GM19324 (cell line): ENCODE measurements at regions not wholly inside any gene's neighbourhood (a gene's known extent, or its start where the extent isn't known, plus 50 kb on each side); places are given as distances from the start of the nearest gene placed in this dataset.

Source experiments
- ATAC-seq: cut with Tn5 transposase; IDR thresholded peaks from one replicate; pipeline ENCODE4 v1.9.1; 2021; ENCODE audit warnings: mild to moderate bottlenecking, moderate library complexity; ENCODE audit not compliant: unreplicated experiment, low FRiP score

GRCh38 chr6:87820343-87820984 is 118.4 kb upstream of the AKIRIN2 start:
- no peak for ATAC-seq

GRCh38 chr6:87817183-87817582 is 115.2 kb upstream of the AKIRIN2 start:
- ATAC-seq = no peak

GRCh38 chr6:87815449-87815848 is 113.4 kb upstream of the AKIRIN2 start:
- no peak for ATAC-seq

- no peak for ATAC-seq
Observed at GRCh38 chr6:87808005-87808757, 106.1 kb upstream of the AKIRIN2 start.

GRCh38 chr6:87807475-87807874 is 105.4 kb upstream of the AKIRIN2 start:
- peak; percentile 75 for ATAC-seq

GRCh38 chr6:87806635-87807034 is 104.6 kb upstream of the AKIRIN2 start:
- no peak for ATAC-seq

GRCh38 chr6:87806099-87806498 is 104.1 kb upstream of the AKIRIN2 start:
- ATAC-seq = no peak

DNA sequence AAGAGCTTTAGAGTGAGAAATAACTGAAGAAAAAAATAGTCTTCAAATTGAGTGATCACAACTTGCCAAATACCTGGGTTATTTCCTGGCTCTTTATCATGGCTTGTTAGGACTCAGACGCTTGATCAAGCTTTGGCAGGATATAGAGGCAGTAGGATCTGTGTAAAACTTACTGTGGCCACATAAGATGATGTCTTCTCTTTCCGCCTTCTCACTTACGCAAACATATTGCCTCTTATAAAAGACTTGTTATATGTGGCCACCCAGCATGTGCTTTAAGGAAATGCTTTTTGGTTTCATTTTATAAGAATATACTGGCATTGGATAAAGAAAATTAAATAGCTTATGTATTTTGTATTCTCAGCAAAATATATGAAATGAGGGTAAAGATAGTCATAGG is 101.8 kb upstream of the AKIRIN2 start:
- ATAC-seq = no peak

- no peak for ATAC-seq
Observed at GRCh38 chr6:87799651-87800050, 97.6 kb upstream of the AKIRIN2 start.

GRCh38 chr6:87798393-87799278 is 96.6 kb upstream of the AKIRIN2 start:
- ATAC-seq = no peak

DNA sequence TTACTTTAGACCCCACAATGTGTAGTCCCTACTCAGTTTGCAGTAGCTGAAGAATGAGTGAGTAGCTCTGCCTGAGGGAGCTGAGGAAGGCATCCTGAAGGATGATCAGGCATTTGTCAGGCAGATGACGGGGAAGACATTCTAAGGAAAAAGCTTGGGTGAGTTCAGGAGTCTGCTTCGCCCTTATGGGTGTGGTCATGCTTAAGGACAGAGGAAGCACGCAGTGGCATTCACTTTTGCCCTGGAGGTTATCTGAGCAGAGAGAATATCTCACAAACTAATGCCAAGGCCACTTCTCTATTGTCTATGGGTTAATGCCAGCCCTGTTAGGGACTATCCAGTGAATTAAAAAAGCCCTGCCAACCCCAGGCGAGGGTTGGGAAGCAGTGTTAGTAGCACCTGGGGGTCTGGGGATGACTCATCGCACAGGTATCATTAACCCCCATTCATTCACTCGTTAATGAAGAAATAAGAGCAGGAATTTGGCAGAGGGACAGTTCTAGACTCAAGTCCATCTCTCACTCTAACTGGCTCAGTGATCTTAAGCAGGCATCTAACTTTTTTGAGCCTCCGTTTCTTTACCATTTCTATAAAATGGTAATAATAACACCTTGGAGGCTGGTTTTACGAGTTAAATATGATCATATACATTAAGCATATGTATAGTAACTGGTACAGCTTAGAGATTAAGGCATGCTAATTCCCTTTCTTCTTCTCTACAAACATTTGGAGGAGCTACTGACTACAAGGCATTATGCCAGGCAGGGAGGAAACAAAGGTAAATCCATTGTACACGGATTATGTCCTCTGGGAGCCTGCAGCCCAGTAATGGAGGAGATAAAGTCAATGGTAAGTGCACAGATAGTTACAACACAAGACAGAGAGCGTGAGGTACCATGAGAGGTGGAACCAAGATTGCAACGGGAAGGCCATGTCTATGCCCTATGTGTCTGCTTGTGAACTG is 93.2 kb upstream of the AKIRIN2 start:
- no peak for ATAC-seq

GRCh38 chr6:87793315-87793714 is 91.3 kb upstream of the AKIRIN2 start:
- ATAC-seq = no peak

- ATAC-seq = no peak
Observed at GRCh38 chr6:87791982-87792381, 89.9 kb upstream of the AKIRIN2 start.

DNA sequence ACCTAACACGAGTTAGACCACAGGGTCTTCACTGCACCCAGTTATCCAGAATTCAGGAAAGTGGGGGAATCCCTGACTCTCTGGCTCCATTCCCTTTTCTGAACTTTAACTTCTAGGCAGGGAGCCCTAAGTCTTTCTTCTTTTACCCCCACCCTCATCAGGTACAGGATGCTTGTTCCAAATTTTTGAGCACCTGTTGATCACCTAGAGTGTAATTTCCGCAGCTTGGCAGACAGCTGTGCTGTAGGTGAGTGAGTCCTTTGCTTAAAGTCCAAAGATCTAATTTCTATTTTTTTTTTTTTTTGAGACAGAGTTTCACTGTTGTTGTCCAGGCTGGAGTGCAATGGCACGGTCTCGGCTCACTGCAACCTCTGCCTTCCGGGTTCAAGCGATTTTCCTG is 89.5 kb upstream of the AKIRIN2 start:
- no peak for ATAC-seq

DNA sequence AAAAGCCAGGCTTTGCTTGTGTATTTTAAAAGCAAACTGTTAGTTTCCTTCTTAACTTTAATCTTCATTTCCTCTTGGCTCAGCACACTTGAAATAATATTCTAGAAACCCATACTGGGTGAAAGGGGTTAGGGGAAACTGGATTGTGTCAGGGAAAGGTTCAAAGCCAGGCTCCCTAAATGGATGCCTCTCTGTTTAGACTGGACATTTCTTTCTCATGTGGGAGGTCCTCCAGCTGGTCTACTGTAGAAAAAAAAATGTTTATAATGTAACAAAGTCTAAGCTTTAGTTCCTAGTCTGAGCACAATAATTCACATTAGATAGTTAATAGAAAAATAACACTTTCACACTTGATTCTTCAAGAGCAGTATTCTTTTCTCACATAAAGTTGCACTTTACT is 89.0 kb upstream of the AKIRIN2 start:
- no peak for ATAC-seq

GRCh38 chr6:87789900-87790290 is 87.9 kb upstream of the AKIRIN2 start:
- no peak for ATAC-seq

DNA sequence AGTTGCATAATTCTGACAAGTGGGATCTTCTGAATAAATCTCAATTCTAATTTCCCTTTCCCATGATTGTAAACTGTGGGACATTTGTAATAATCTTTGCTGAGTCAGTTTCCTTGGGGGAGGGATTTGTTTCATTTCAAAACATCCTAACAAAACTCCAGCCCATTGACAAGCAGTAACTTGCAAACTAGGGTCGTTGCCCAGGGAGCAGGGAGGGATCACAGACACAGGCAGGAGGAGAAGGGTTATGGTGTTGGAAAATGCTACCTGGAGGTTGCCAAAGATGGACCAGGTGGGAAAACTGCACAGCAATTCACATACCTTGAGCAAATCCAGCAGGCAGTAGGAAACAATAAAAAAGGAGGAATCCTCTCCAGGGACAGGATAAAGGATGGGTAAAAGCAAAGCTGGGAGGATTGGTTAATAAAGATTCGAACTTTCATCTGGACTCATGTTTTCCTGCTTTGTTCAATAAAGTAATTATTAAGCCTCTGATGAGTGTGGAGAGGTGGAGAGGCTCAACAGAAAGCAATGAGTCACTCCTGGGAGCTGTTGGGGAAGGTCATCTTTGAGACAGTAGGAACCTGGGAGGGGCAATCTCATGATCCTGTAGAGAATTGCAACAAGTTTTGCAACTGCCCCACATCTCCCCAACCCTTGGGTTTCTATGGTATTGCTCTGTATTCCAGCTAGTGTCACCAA is 87.3 kb upstream of the AKIRIN2 start:
- ATAC-seq = no peak

DNA sequence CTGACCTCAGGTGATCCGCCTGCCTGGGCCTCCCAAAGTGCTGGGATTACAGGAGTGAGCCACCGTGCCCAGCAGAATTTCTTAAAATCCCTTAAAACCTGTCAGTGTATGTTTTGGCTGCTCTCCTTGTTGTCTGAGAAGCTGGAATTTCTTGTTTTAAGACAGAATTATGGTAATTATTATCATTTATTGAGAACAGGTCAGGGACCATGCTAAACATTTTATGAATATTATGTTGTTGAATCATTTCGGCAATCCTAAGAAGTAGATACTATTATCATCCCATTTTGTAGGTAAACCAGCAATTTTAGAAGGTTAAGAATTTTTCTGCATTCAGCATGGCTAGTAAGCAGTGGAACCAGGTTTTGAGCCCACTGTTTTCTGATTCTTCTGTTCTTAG is 86.1 kb upstream of the AKIRIN2 start:
- no peak for ATAC-seq

DNA sequence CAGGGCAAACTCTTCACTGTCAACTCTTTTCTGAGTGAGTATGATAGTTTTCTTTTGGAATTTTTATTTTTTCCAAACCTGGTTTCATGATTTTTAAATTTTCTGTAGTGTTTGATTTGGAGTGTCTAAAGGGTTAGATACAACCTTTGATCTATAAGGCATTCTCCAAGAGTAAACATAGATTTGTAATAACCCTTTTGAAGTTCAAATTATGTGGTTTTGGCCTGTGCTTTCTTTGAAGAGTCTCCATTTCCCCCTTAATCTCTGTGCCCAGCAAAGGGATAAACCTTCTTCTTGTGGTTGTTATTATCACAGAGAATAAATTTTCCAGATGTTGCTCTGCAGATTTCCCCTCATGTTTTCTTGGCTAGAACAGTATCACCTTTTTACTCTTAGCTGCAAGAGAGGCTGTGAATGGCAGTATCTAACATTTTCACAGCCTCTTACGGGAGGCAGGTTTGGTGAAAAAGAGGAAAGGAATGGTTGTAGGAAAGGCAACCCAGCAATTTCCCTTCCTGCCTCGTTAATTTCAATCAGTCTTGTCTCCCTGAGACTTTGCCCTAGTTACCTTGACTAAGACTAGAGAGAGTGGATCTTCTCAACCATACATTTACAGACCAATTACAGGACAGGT is 83.3 kb upstream of the AKIRIN2 start:
- no peak for ATAC-seq
